ENCODE measurements at regions not wholly inside any gene's neighbourhood (a gene's known extent, or its start where the extent isn't known, plus 50 kb on each side); places are given as distances from the start of the nearest gene placed in this dataset.

- TF ChIP-seq CTCF (IDR thresholded peaks at IDR 0.05; ENCODE audit: low read depth, low read length) = no peak
- H3K27me3 ChIP-seq = no peaks in the 10 kb centered on the region
- H3K4me3 ChIP-seq = no peak overlapping the region
- H3K9me3 ChIP-seq (ENCODE audit: low read depth) = no peaks in the 10 kb centered on the region
- DNase-seq (ENCODE audit: low read depth in 1 of 2, low spot score in 1 of 2) = no peak
- H3K36me3 ChIP-seq = no peaks in the 10 kb centered on the region
- H3K4me1 ChIP-seq (ENCODE audit: low read depth) = no peaks in the 10 kb centered on the region
- no peak overlapping the region for H3K27ac ChIP-seq
Measured at GRCh38 chr5:10064546-10065195, 185.0 kb downstream of the ATPSCKMT start.

GRCh38 chr5:10063997-10064396, 185.7 kb downstream of the ATPSCKMT start:
- no peaks in the 10 kb centered on the region for H3K27me3 ChIP-seq
- no peaks in the 10 kb centered on the region for H3K36me3 ChIP-seq
- H3K4me3 ChIP-seq = no peak overlapping the region
- H3K4me1 ChIP-seq (ENCODE audit: low read depth) = no peaks in the 10 kb centered on the region
- no peaks in the 10 kb centered on the region for H3K9me3 ChIP-seq (ENCODE audit: low read depth)
- no peak for TF ChIP-seq CTCF (IDR thresholded peaks at IDR 0.05; ENCODE audit: low read depth, low read length)
- DNase-seq (ENCODE audit: low read depth in 1 of 2, low spot score in 1 of 2) = no peak
- H3K27ac ChIP-seq = no peak overlapping the region

- Histone ChIP-seq H3K9me3 (ENCODE audit: low read depth) (no peaks in the 10 kb centered on the region), H3K4me3 (no peak overlapping the region), H3K27me3 (no peaks in the 10 kb centered on the region), H3K4me1 (ENCODE audit: low read depth) (no peaks in the 10 kb centered on the region), H3K36me3 (no peaks in the 10 kb centered on the region), H3K27ac (no peak overlapping the region)
- no peak for DNase-seq (ENCODE audit: low read depth in 1 of 2, low spot score in 1 of 2)
- no peak for TF ChIP-seq CTCF (IDR thresholded peaks at IDR 0.05; ENCODE audit: low read depth, low read length)
Measured at GRCh38 chr5:10059980-10060379, 189.7 kb downstream of the ATPSCKMT start.

GRCh38 chr5:10059556-10059955, 190.1 kb downstream of the ATPSCKMT start:
- H3K4me3 ChIP-seq = no peak overlapping the region
- no peaks in the 10 kb centered on the region for H3K4me1 ChIP-seq (ENCODE audit: low read depth)

GRCh38 chr5:10057356-10057755, 192.3 kb downstream of the ATPSCKMT start:
- no peak for DNase-seq (ENCODE audit: low read depth in 1 of 2, low spot score in 1 of 2)
- no peak overlapping the region for H3K27ac ChIP-seq
- TF ChIP-seq CTCF (IDR thresholded peaks at IDR 0.05; ENCODE audit: low read depth, low read length) = no peak
- no peaks in the 10 kb centered on the region for H3K4me1 ChIP-seq (ENCODE audit: low read depth)
- H3K36me3 ChIP-seq = no peaks in the 10 kb centered on the region
- no peaks in the 10 kb centered on the region for H3K9me3 ChIP-seq (ENCODE audit: low read depth)
- no peaks in the 10 kb centered on the region for H3K27me3 ChIP-seq
- H3K4me3 ChIP-seq = no peak overlapping the region

More at GRCh38 chr5:10059556-10059955, 190.1 kb downstream of the ATPSCKMT start:
- Histone ChIP-seq H3K36me3 (no peaks in the 10 kb centered on the region), H3K9me3 (ENCODE audit: low read depth) (no peaks in the 10 kb centered on the region), H3K27ac (no peak overlapping the region), H3K27me3 (no peaks in the 10 kb centered on the region)
- TF ChIP-seq CTCF (IDR thresholded peaks at IDR 0.05; ENCODE audit: low read depth, low read length) = no peak
- no peak for DNase-seq (ENCODE audit: low read depth in 1 of 2, low spot score in 1 of 2)

All from cardiac muscle cell (in vitro differentiated cells and primary cell).